Vagina (tissue), 2 donors: ENCODE measurements at regions not wholly inside any gene's neighbourhood (a gene's known extent, or its start where the extent isn't known, plus 50 kb on each side); places are given as distances from the start of the nearest gene placed in this dataset.

Experiments used
- POLR2A ChIP-seq, 2 donors: fragments of 450-650 bp; IDR thresholded peaks; one replicate each; pipeline ENCODE4 v1.6.1; 2017; ENCODE audit warnings: antibody characterized with exemption in 2 of 2, mild to moderate bottlenecking in 2 of 2, moderate library complexity in 2 of 2
- POLR2AphosphoS5 ChIP-seq, 2 donors: sonication (generic); formaldehyde crosslinking; IDR thresholded peaks; one replicate each; pipeline ENCODE4 v1.9.0; 2017; ENCODE audit warnings: antibody characterized with exemption in 2 of 2, mild to moderate bottlenecking in 2 of 2, low read depth in 1 of 2; ENCODE audit not compliant: insufficient read depth in 1 of 2
- TF ChIP-seq, protein P1 (sequence below), 3 experiments: fragments of 450-650 bp in 2 of 3; fragments of 200-600 bp in 1 of 3; sonication (generic) in 1 of 3; IDR thresholded peaks; one replicate each; pipeline ENCODE4 v1.5.1; 2017 to 2019; ENCODE audit warnings: antibody characterized with exemption in 3 of 3, mild to moderate bottlenecking in 2 of 3, moderate library complexity in 2 of 3

DNA sequence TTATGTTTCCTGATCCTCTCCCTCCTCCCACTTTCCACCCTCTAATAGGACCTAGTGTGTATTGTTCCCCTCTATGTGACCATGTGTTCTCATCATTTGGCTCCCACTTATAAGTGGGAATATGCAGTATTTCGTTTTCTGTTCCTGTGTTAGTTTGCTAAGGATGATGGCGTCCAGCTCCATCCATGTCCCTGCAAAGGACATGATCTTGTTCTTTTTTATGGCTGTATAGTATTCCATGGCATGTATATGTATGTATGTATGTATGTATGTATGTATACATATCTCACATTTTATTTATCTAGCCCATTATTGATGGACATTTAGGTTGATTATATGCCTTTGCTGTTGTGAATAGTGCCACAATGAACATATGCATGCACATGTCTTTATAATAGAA, 188.7 kb downstream of the RFPL4B start:
- TF ChIP-seq, protein P1, sequence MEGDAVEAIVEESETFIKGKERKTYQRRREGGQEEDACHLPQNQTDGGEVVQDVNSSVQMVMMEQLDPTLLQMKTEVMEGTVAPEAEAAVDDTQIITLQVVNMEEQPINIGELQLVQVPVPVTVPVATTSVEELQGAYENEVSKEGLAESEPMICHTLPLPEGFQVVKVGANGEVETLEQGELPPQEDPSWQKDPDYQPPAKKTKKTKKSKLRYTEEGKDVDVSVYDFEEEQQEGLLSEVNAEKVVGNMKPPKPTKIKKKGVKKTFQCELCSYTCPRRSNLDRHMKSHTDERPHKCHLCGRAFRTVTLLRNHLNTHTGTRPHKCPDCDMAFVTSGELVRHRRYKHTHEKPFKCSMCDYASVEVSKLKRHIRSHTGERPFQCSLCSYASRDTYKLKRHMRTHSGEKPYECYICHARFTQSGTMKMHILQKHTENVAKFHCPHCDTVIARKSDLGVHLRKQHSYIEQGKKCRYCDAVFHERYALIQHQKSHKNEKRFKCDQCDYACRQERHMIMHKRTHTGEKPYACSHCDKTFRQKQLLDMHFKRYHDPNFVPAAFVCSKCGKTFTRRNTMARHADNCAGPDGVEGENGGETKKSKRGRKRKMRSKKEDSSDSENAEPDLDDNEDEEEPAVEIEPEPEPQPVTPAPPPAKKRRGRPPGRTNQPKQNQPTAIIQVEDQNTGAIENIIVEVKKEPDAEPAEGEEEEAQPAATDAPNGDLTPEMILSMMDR (IDR thresholded peaks at IDR 0.05): no peak
- TF ChIP-seq POLR2A (IDR thresholded peaks at IDR 0.05): no peak
- TF ChIP-seq POLR2AphosphoS5 (IDR thresholded peaks at IDR 0.05; ENCODE audit: insufficient read depth in 1 of 2, low read depth in 1 of 2): no peak
